LNCAP (cell line): ENCODE measurements at regions not wholly inside any gene's neighbourhood (a gene's known extent, or its start where the extent isn't known, plus 50 kb on each side); places are given as distances from the start of the nearest gene placed in this dataset.
A peak's percentile ranks its signal among the peaks of the same experiment; 100 is the strongest.

Source experiments
- CTCF ChIP-seq: fragments of 450-650 bp; IDR thresholded peaks from 2 replicates; pipeline ENCODE4 v1.5.1; 2017; ENCODE audit warnings: mild to moderate bottlenecking

- no peak for TF ChIP-seq CTCF
These were observed 1362.7 kb upstream of the FAM98A start for GRCh38 chr2:34961822-34962221.

GRCh38 chr2:34954758-34955157 is 1355.7 kb upstream of the FAM98A start:
- no peak for TF ChIP-seq CTCF

GRCh38 chr2:34950797-34951196 is 1351.7 kb upstream of the FAM98A start:
- TF ChIP-seq CTCF, result no peak

GRCh38 chr2:34949316-34949715 is 1350.2 kb upstream of the FAM98A start:
- no peak for TF ChIP-seq CTCF

- no peak for TF ChIP-seq CTCF
These were observed 1337.0 kb upstream of the FAM98A start for GRCh38 chr2:34936089-34936488.

- no peak for TF ChIP-seq CTCF
These were observed 1313.0 kb upstream of the FAM98A start for GRCh38 chr2:34912084-34912483.

- no peak for TF ChIP-seq CTCF
These were observed 1311.0 kb upstream of the FAM98A start for GRCh38 chr2:34909992-34910705.

GRCh38 chr2:34907812-34908211 is 1308.7 kb upstream of the FAM98A start:
- peak; percentile 34; the same call in 1 of the 2 replicates for TF ChIP-seq CTCF
